Hematopoietic multipotent progenitor cell treated with erythropoietin and hydrocortisone succinate and interleukin-3 and kit ligand, for 4 days (in vitro differentiated cells): ENCODE measurements at regions not wholly inside any gene's neighbourhood (a gene's known extent, or its start where the extent isn't known, plus 50 kb on each side); places are given as distances from the start of the nearest gene placed in this dataset.

Experiments used
- DNase-seq: peaks from one replicate; pipeline ENCODE4 v3.0.0-alpha.2; 2015

DNA sequence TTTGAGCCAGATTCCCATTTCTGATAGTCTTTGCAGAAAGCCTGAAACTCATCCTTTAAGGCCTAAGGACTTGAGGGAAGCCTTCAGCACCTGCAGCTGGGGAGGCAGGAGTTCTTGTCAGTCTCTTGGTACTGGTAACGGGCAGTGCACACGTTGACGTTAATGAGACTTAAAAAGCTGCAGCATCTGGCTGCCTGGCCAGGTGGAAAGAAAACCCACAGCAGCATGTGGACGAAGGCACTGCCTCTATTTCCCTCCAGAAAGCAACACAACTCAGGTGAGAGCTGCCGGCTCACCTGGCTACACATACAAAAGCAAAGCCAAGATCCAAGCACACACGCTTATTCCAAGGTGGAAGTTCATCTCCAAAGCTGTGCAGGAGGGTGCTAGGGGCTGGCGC lies 178.8 kb downstream of the ANAPC1 start:
- DNase-seq = no peak

DNA sequence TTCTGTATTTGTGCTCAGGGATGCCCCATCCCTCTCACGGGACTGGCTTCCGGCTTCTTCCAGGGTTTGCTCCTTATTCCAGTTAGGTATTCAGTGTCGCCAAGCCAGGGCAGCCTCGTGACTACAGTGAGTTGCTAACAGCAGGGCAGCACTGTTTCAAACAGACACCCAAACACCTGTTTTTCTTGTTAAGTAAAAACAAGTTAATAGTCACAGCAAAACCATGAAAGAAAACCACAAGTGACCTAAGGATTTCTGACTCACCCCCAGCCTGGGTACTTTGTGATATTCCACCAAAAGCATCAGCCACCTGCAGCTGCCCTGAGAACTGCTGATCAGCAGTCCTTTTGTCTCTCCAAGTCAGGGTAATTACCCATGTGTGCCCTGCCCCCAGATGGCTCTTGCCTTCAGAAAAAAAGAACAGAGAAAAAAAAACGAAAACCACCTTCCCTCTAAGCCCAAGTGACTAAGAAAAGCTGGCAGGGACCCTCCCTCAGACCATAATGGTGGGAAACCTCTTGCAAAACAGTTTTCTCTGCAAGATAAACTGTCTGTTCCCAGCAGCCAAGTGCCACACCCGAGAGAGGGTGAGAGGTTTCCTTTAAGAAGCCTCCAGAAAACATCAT lies 178.2 kb downstream of the ANAPC1 start:
- peak; percentile 88 for DNase-seq

DNA sequence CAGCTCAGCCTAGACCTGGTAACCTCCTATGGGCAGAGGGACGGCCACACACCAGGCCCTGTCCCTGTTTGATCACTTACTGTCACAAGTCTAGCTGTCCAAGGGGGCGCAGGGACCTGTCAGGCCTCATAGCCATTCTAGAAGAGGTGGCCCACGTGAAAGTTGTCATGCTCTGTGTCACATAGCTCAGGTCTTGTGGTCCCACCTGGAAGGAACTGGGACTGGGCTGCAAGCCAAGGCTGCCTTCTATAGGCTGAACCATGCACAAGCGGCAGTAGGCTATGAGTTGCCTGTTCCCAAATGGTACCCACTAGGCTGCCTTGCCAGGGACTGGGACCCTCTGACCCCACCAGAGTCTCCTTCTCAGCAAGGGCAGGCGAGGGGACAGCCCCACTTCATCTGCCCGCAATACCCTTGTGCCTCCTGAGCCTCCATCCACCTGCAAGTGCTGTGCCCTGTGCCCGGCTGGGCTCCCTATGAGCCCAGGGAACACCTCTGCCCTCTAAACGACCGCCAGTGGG lies 177.5 kb downstream of the ANAPC1 start:
- no peak for DNase-seq

DNA sequence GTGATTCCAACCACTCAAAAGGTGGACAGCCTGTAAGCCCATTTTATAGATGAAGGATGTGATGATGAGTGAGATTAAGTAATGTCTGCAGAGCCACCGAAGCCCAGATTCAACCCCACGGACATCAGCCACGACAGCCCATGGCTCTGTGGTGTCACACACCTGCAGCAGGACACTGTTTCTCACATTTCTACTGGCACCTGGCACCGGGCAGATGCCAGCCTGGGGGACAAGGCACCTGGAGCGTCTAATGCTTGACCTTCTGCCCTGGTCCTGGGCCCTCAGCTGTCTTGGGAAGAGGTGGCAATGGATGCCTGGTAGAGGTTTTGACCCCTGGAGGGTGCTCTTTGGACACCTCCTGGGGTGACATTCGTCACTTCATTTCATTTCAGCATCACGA lies 176.3 kb downstream of the ANAPC1 start:
- no peak for DNase-seq

DNA sequence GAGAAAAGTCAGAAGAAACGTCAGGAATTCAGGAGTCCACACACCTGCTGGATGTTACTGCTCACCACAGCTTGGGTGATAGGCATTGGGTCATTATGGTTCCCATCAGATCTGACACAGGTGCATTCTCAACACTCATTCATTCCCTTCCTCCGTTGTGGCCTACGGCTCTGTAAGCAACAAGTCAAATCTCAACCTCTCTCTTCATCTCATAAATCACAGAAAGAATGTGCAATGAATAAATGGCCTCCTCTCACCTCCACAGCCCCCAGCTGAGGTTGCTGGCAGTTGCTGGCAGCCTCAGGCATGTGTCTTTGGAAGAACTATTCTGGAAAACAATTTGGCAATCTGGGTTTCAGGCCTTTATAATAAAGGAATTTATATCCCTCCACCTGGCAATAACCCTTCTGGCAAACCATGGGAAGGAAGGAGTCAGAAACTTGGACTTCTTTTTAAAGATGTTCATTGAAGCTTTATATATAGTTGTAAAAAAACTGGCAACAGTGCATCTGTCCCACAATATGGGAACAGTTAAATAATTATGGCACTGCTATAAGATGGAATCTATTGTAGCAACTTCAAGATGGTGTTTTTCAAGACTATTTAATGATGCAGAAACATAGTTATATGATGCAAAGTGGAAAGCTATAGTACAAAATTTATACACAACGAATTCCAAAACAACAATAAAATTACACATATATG lies 175.4 kb downstream of the ANAPC1 start:
- no peak for DNase-seq

DNA sequence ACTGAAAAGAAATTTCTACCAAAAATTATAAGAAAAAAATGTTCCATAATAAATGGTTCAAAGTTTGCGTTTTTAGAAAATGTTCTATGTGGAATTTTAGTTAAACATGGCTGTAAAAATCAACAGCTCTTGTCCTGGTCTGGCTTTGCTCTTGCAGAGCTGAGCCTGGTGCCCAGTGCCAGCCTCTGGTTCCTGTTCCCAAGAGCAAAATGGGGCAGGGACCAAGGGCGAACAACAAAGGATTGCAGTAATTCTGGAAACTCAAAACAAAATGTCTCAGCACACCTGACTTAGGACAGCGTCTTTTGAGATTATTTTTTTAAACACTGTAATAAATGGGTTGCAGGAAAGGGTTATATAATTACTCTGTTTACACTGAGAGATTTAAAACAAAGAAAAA lies 174.7 kb downstream of the ANAPC1 start:
- no peak for DNase-seq

DNA sequence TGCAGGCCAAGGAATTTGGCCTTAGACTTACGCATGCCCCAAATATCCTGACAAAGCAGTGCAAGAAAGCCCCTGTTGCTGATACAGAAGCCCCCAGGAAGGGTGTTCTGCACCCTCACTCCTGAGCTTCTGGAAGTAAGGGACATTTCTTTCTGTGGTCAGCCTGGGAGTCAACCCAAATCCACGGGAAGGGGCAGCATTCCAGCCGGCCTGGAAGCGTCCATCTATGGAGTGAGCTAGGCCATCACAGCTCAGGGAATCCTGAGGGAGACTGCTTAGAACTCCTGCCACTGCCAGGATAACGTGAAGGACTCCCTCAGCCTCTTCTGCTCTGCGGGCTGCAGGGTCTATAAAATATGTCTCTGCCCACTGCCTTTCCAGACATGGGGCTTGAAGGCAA lies 173.9 kb downstream of the ANAPC1 start:
- no peak for DNase-seq

DNA sequence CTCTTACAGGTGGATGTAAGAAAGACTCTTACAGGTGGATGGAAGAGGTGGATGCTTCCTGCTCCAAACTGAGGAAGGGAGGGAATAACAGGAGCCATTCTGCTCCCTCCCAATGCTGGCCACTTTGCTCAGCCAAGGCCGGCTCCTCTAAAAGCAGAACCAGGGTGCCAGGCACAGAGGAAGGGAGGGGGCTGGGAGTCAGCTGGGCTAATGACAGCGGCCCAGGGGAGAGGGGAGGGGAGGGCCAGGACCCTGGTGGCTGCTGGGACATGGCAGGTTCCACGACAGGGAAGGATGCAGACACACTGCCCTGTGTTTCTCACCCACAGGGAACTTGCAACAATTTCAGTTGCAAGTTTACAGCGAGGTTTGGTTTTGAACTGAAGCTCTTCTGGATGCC lies 173.4 kb downstream of the ANAPC1 start:
- peak; percentile 30 for DNase-seq

DNA sequence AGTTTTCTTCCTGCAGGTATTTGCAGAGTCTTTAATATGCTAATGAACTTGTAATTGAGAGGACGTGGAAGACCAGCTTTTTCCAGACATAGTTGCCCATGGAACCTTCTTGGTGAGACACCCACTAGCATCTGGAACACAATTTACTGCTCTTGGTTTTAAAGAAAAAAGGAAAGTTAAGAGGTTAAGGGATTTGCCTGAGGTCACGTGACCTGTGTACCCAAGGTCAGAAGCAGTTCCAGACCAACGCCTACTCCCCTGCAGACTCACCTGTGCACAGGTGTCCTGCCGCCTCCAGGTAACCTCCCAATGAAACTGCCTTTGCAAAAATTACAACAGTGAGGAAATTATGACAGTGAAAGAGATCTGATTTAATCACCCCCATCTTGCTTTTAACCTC lies 172.7 kb downstream of the ANAPC1 start:
- no peak for DNase-seq

DNA sequence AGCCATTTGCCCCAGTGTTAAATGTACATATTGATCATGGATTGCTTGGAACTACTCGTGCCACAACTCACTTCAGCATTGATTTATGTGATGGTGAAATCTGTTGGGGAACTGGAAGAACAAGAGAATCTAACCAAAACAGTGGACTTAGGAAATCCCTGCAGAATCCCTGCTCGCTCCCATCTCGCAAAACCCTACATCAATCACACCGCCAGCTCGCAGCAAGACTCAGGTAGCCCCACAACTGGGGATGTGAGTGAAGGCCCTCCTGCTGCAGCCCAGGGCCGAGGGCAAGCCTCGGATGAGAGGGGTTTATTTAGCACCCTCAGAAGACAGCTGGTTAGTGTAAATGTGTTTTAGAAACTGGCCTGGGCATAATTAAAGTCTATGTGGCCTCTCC lies 171.6 kb downstream of the ANAPC1 start:
- no peak for DNase-seq

DNA sequence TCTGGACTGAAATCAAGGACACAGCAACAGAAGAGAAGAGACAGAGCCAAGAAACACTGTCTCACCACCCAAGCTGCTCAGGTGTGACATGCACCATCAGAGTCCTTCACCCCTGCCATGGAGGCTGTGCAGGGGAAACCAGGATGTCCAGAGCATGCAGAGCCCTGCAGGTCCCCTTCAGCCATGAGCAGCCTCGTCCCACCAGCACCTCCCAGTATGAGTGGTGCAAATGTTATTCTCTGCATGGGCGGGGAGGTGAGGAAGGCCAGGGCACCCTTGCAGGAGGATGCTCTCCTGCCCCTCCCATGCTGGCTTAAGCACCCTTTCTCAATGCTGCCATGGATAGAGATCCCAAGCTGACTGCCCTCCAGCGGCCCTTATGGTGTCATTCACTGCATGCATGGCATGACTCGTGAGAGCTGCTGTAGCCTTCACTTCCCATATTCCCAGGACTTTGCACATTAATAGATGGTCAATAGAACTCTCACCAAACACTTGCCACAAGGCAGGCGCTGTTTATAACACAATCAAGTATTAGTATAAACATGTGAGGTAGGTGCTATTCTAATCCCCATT lies 171.0 kb downstream of the ANAPC1 start:
- no peak for DNase-seq

DNA sequence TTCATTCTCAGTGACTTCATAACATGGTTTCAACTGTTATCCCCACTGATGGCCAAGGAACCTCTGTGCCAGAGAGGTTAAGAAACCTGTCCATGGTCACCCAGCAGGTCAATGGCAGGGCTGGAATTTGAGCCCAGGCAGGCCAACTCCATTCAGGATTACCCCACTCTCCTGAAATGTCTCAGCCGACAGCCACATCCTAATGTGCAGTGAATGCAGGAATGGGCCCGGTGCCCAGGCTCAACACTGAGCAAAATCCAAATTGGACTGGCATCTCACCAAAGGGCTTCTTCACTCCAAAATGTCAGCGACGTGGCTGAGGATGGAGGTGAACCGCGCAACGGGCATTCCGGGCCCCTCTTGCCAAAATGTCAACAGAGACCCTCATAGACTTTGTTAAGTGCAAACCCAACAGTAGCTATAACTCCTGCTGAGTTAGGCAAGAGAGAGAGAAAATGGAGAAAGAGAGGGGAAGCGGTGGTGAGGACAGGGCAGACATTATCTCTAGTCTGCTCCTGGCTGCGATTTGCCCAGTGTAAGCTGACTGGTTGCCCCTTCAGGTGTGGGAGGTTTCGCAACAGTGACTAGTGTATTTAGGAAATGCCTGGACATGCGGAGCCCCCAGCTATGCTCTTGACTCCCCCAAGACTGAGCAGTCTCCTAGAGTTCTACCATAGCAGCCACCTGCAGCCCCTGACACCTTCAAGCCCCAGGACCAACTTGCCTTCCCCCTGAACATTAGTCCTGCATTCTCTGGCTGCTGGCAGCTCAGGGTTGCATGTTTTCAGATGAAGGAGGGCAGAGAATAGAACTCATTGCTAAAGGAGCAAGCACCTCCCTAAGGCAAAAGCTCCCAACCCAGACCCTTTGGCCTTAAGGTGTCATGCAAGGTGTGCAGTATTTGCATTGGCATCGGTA lies 167.7 kb downstream of the ANAPC1 start:
- DNase-seq = no peak

DNA sequence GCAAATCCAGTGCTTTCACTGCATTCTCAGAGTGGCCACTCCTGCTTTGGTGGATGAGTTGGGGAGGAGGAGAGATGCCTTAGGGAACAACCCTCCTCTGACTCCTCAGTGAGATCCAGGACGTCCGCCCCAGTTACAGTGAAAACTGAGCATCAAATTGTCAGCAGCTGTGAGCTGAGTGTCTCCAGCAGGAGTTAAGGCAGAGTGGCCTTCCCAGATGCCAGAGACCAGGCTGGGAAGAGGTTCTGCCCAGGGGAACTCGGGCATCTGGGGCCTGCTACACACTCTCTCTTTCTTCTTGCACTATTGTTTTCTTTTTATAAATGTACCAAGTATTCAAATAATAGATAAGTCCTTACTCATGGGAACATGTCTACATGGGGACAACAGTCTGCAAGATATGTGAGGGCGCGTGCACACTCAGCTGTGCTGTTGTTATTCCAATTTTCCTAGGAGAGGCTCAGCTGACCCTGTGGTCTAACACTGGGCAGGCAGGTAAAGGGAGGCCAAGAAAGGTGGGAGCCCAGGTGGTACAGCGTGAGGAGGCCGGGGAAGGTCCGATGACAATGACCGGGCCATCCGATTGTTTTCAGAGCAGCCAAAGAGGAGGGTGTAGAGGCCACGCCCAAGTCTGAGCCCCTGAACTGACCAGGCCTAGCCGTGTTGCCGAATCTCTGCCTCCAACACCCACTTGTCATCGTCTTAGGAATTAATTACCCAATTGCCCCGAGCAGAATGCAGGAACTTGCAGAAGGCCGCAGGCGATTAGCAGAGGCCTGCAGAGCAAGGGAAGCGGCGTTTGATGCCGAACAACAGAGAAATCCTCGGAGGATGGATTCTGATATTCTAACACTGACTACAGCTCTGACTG lies 166.9 kb downstream of the ANAPC1 start:
- DNase-seq = no peak
